ENCODE measurements at regions not wholly inside any gene's neighbourhood (a gene's known extent, or its start where the extent isn't known, plus 50 kb on each side); places are given as distances from the start of the nearest gene placed in this dataset.

DNA sequence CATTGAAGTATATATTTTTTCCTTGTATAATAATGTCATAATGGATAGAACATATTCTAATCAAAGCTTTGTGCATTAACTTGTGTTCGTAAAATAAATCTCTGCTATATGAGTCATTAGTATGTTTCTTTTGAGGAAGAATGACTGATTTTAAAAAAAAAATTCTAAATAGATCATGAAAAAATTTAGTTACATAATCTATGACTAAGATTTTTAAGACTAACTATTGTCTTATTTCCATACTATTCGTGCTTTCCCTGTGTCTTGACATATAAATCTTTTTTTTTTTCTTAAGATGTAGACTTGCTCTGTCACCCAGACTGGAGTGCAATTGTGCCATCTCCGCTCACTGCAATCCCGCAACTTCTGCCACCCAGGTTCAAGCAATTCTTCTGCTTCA, 226.1 kb downstream of the DSEL start:
- DNase-seq (ENCODE audit: low spot score): no peak

DNA sequence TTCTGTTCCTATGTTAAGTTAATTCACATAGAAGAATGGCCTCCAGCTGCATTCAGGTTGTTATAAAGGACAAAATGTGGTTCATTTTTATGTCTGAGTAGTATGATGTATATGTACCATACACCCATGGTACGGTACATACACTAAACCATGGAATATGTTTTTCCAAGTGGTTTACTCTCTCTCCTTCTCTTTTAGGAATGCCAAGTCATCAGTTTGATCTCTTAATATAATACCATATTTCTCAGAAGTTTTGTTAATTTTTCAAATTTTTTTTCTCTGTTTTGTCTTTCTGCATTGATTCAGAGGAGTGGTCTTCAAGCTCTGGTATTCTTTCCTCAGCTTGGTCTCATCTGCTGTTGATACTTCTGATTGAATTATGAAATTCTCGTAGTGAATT, 230.9 kb downstream of the DSEL start:
- no peak for DNase-seq (ENCODE audit: low spot score)

DNA sequence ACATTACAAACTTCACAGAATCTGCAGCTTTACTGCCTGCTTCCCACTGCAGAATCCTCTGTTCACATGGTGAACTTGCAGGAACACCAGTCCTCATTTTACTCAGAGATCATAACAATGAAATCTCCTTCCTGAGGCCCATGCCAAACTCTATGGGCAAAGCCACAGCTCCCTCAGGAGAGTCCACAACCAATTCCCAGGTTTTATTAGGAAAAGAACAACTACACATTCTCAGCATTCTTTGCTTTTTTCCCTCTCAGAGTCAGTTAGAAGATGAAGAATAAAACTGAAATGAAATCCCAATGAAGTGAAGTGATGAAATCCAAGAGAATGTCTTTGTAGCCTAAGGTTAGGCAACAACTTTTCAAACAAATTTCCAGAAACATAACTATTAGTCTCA, 233.7 kb downstream of the DSEL start:
- DNase-seq (ENCODE audit: low spot score): no peak

DNA sequence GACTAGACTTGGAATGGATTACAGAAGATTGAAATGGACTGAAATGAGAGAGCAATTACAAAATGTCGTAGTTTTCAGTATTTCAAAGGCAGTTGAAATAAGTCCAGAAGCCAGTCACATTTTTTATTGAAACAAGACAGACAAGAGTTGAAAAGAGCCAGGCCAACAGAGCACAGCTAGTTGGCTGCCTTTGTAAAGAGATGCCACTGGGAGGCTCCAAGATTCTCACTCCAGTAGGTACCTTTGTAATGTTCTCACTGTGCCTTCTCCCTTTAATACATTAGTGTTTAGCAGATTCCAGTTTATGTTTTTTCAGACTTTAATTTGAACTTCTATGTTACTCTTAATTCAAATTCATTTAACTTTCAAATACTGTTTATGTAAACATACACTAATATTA, 234.8 kb downstream of the DSEL start:
- no peak for DNase-seq (ENCODE audit: low spot score)

DNA sequence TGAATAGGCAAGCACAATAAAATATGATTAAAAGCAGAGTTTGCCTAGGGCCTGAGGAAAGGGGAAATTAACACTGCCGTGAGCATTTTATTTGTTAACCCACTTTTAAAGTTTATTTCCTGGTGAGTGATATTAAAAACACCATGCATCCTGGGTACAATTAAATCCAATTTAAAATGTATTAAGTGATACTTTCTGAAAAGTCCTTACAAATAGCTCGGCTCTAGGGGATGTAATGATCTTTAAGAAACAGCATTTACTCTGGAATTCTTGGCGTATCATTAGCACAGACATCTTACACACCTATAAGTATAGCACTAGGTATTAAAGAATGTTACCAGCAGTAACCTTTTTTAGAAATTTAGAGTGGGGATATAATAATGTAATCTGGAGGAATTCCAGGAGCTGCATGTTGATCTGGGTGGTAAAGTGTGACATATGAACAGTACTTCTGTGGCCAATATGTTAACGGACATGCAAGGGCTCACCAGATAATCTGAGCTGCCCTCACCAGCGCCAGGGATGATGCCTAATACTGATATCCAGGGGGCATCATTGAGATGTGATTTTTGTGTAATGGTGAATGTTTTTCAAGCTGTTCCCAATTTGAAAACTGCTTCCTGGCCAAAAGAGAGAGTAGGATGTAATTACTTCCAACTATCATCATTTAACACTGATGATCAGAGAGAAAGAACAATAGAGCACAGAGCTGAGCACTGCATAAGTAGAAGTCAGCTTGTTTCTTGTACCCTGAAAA, 235.9 kb downstream of the DSEL start:
- DNase-seq (ENCODE audit: low spot score): no peak

DNA sequence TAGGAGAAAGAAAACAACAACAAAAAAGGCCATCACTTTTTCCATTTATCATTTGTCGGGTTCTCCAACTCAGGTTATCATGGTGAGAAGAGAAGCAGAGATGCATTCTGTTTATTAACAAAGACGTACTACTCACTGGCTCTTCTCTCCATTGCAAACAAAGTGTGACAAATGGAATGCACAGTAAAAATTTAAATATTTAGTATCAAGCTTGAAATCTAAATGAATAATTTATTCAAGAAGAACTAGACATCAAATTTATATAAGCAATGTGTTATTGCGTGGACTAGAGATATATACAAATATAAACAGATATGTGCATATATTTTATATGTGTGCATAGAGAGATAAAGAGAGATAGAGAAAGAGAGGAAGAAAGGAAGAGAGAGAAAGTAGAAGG, 236.5 kb downstream of the DSEL start:
- DNase-seq (ENCODE audit: low spot score): no peak

DNA sequence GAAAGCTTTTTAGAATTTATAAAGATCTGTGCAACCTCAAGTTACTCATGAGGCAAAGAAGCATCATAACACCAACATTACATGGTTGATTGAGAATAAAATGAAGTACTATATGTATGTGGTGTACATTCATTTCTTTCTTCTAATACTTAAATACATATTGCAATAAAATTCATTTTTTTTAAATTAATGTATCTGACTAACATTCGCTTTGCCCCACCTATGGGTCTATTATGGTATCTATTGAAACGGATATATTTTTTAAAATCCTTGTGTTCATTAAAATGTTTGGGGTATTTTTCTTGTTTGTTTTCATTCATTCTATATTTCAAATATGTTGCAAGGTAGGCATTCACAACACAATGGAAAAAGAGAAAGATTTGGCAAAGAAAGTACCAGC, 237.5 kb downstream of the DSEL start:
- DNase-seq (ENCODE audit: low spot score): no peak

DNA sequence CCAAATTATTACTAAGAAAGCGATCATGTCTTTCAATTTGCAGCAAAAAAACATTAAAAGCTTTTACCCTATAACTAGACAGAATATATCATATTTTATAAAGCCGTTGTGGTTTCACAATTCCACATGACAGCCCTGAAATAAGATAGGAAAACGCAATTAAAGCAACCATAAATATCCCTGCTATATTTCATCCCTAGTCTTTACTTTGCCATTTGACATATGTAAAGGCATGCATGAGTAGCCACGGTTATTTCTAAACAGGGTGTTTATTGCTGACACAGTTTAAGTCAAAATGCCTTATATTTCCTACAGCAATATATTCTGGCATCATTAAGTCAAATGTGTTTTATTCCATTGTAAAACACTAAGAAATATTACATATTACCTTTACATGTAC, 239.9 kb downstream of the DSEL start:
- no peak for DNase-seq (ENCODE audit: low spot score)

DNA sequence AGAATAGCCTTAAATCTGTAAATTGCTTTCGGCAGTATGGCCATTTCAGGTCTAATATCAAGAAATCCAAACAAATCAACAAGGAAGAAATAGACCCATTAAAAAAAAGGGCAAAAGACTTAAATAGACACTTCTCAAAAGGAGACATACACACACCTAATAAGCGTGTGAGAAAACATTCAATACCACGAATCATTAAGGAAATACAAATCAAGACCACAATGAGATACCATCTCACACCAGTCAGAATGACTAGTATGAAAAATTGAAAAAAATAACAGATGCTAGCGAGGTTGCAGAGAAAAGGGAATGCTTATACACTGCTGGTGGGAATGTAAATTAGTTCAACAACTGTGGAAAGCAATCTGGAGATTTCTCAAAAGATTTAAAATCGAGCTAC, 243.2 kb downstream of the DSEL start:
- no peak for DNase-seq (ENCODE audit: low spot score)

DNA sequence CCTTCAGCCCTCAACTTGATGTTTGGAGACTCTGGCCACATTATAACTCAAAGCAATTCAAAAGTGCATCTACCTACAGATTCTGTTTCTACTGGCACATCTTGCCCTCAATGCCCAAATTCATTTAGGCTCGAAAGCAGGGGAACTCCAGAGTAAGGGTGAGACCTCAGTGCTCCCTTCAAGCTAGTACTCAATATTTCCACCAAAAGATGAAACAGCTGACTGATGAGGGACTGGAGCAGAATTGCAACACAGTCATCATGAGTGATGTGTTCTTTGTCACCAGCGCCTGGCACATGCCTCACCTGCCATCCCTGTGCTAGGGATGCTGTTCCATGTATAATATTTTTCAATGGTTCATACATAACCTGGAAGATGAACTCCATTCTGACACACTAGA, 247.3 kb downstream of the DSEL start:
- DNase-seq (ENCODE audit: low spot score): no peak

DNA sequence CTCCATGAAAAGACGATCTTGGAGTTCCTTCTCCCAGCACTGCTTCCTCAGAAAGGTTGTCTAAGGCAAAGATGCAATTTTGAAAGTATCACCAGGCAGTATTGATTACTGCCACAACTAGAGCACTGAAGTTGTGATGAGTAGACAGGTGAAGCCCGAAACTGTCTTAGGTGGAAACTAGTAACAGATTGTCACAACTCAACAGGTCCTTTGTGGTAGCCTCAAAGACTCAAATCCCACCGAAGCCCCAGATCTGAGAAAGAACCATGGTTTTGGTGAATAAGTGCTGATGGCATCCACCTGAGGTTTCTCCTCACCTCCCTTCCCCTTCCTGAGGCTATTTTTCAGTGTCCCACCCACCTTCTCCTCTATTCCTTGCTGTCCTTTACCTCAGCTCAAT, 248.0 kb downstream of the DSEL start:
- no peak for DNase-seq (ENCODE audit: low spot score)

DNA sequence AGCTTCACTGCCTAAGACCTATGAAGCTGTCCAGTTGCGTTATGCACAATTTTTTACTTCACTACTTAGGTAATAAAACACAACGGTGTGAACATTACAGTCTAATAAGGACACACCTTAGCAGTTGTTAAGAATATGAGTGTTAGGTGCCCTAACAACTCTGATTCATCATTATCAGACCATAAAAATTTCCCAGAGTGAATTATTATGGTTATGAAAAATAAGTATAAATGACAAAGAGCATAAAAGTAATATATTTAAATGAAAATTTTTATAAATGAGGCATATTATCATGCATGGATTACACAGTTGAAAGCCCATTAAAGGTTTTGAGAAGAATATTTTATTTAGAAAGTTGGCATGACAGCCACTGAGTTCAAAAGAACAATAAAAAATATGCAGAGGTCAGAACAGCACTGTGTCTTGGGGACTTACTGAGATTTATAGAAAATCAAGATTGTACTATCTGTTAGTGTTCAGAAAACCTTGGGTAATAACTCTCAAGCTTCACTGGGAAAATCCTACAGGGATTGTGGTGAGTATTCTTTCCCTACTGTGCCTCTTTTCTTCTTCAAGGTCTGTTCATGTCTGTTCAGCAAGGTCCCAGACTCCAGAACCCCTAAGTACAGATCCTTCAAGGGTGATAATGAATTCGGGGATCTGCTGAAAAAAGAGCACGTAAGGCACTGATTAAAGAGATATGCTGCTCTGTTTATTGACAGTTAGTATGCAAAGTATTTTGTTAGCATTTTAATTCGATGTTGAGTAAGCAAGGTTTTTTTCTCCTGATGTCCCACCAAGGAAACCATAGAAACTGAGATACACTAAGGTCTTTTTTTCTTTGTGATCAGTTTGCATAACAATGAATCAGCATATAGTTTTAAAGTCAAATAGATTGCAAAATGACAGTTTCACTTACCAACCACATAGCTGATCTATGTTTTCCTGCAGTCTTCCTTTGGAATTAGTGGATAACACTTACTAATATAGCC, 250.0 kb downstream of the DSEL start:
- DNase-seq (ENCODE audit: low spot score): no peak

DNA sequence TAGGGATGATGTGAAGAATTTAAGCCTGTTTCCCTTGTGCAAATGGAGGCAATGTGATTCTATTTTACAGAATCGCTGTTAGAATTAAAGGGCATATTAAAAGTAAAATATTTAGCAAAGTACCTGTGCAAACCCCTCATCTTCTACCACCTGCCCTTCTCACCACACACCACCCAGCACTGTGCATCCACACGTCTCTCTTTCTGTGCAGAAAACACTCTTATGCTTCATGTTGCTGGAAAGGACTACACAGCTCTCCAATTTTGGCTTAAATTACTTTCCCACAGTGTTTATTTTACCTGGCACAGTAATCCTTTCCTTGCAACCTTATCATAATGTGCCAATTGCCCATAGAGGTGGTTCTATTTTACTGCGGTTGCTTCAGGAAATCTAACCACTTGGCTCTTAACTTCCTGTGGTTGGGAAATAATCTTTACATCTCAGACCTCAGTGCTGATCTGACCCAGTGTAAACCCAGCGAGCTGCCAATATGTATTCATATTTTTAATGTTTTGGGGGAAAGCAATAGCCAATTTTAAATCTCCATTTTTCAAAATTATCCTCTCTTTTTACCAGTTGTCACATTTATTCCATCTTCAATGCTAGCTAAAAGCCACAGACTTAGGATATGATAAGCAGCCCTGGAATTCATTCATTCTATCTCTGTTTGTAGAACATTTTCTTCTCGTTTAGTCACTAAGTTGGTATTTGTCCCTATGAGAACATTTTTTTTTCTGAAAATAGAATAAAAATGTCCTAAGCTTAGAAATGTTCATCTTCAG, 250.9 kb downstream of the DSEL start:
- DNase-seq (ENCODE audit: low spot score): no peak

DNA sequence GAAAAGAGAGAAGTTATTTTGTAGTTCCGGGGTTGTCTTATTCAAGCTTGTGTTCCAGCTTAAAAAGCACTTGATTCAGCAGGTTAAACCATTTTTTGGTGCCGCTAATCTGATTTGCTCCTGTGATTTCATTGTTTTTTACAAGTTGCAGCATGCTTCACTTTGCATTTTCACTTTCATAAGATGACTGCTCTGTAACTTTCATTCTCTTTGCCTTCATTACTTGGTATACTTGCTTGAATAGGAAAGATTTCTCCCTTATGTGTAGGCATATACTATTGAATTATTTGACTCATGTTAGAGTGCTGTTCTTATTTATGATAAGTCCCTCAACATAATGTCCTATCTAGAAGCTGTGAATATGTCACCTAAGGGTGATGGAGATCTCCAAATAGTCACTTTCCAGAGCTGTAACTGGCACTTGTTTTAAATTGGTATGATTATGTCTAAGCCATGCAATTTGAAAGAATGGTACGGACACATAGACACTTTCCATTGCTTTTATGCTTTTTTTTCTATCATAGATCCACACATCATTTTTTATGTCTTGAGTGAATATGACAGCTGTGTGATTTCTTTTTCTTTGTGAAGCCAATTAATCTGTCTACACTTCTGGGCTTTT, 254.5 kb downstream of the DSEL start:
- DNase-seq (ENCODE audit: low spot score): no peak

DNA sequence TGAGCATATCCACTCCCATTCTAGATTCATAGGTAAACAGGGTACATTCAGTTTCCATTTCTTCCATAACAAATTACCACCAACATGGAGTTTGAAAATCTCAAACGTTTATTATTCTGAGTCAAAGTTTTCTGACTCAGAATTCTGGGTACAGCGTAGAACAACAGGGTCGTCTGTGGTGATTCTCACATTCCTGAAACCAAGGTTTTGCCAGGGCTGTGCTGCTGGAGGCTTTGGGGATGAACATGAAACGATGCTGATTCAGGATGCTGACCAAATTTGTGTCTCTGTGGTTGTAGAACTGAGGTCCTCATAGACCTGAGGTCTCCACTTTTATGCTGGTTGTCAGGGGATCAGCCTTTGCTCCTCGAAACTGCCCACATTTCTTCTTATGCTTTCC, 255.7 kb downstream of the DSEL start:
- no peak for DNase-seq (ENCODE audit: low spot score)

DNA sequence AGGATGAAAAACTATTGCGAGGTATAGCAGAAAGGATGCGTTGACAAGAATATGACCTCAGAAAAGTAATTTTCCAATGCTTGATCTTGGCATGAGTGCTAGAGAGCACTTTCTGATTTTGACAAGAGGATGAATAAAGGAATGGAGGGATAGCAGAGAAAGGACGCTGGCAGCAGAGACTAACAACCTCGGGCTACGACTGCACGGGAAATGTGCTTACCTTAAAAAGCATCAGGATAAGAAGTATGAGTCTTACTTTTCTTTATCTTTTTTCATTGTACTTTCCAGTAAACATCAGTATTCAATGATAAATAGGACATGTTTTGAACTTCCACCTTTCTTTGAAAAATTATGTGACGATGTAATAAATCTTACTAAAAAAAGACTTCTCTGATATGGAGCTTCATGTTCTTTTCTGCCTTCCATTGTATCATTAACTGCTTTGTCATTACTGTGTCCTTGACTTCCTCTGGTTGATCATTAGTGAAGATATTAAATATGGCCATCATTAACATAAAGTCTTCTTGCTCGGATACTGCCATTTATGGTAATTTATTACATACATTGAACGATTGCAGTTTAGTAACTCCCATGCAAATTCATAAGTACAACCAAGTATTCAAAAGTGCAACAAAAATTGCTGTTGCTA, 265.6 kb downstream of the DSEL start:
- no peak for DNase-seq (ENCODE audit: low spot score)

DNA sequence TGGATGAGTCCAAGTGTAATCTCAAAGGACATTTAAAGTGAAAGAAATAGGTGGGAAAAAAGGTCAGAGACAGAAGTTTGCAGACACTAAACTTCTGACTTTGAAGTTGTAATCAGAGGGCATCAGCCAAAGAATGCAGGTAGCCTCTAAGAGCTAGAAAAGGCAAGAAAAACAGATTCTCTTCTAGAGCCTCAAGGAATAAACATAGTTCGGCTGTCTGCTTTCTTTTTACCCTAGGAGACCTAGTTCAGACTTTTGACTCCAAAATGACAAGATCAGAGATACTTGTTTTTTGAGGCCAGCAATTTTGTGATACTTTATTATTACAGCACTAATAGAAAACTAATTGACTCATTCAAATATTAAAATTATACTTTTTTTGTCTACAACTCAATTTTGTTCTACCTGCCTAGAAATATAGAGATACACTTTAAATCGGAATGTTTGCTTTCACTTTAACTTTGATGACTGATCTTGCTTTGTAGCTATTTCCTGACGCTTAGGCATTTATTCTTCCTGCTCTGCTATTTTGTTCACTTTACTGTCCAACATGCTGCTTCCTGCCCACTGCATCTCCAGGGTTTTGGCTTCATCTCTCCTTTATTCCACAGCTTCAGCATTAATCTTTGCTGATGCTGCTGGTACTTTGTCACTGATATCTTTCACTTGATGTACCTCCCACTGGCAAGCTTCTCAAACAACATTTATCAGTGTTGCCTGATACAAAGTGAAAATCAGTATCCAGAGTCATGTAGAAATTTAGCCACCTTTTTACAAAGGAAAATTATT, 272.5 kb downstream of the DSEL start:
- DNase-seq (ENCODE audit: low spot score): no peak

DNA sequence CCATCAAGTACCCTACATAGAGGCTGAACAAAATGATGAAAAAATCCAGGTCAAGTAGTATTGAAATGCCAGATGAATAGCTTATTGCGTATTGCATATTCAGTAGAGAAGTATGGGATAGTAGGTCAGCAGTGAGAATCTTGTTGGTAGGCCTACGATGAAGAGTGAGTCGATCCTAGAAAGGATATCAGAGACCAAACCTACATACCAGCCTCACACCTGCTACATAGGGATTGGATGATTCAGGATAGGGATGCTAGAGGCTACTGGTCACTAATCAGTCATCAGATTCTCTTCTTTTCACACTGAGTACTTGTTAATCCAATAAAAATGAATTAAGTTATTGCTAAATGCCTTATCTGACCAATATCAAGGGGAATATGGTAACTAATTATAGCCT, 274.5 kb downstream of the DSEL start:
- no peak for DNase-seq (ENCODE audit: low spot score)

DNA sequence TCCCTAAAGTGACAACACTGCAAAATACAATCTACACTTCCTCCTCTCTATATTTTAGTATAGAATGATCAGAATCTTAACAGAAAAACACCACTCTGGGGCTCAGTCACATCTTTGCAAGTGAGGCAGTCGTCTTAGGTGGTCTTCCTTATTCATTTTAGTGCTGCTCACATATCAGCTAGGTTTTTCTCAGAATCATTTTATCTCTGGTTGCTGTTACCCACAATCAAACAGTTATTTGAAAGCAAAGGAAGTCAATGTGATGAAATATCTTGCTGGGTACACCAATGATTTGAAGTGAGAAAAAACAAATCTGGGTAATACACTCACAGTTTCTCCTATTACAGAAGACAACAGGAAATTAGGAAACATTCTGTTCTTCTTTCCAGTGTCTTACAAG, 275.2 kb downstream of the DSEL start:
- DNase-seq (ENCODE audit: low spot score): no peak

DNA sequence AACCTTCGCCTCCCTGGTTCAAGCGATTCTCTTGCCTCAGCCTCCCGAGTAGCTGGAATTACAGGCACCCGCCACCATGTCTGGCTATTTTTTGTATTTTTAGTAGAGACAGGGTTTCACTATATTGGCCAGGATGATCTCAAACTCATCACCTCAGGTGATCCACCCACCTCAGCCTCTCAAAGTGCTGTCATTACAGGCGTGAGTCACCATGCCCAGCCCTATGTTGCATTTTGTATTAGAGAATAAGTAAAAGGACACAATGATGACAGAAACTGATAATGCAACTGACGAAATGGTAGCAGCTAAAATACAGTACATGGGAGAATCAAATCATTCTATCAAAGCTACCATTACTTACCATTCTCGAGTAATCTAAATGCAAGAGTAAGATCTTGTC, 276.7 kb downstream of the DSEL start:
- DNase-seq (ENCODE audit: low spot score): no peak

DNA sequence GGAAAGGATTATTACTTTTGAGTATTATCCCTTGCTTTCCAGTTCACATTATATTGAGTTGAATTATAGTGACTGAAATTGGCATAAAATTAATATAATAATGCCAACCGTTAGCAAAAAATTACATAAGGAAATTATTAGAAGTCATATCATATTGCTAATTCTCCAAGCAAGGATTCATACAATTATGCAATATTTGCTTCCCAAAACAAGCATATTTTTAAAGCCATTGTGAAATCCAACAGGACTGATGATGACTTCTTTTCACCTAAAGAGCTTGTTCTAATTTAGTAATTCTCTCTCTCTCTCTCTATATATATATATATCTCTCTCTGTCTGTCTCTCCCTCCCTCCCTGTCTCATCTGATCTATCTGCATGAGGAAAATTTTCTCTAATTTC, 283.5 kb downstream of the DSEL start:
- DNase-seq (ENCODE audit: low spot score): no peak

Measured in putamen (tissue), 1 donor.